K562 (cell line): ENCODE measurements at regions not wholly inside any gene's neighbourhood (a gene's known extent, or its start where the extent isn't known, plus 50 kb on each side); places are given as distances from the start of the nearest gene placed in this dataset.

ENCODE experiments used
- ATAC-seq: fragments of 200-7000 bp; cut with Tn5 transposase; 3 replicates; pipeline ENCODE4 v1.9.1; 2020; ENCODE audit warnings: moderate library complexity
- BruUV-seq: library from RNA; stranded (reverse); fragments of 400-500 nt; replicated peaks from 2 replicates; lab custom pipeline; 2021; lab: Mats Ljungman, UMichigan
- CTCF ChIA-PET: fragments of 300-600 bp; formaldehyde crosslinking; extraction: SDS; loops from one replicate; lab custom pipeline; 2021; ENCODE audit warnings: low intra/inter-chr PET ratio; lab: Yijun Ruan, JAX
- POLR2A ChIA-PET: fragments of 300-600, 350-650 bp; sonication (Branson Sonifier 250); formaldehyde crosslinking; extraction: SDS; loops from one replicate; lab custom pipeline; 2021; ENCODE audit warnings: antibody characterized with exemption, inconsistent platforms; lab: Yijun Ruan, JAX
- DNase-seq, 4 experiments: peaks; one replicate each; pipeline versions ENCODE4 v3.0.0 to v3.0.0-alpha.2; 2011 to 2018; ENCODE audit warnings: low spot score in 3 of 4, mixed read lengths in 3 of 4; ENCODE audit errors: extremely low read depth in 1 of 4
- FAIRE-seq: peaks from 2 replicates; lab custom pipeline; 2011; peaks lifted over from hg19 to GRCh38; lab: Jason Lieb, UNC
- H2AFZ ChIP-seq: 2 replicates; pipeline ENCODE4 v1.6.0; 2011; ENCODE audit warnings: low read depth, low read length, control low read depth, inconsistent platforms
- H3K27ac ChIP-seq: fragments of 200-600 bp; 3 replicates; pipeline ENCODE4 v1.8.0; 2011; ENCODE audit warnings: low read depth, mild to moderate bottlenecking, control low read depth, inconsistent platforms, low read length, moderate library complexity, mixed read lengths; ENCODE audit errors: extremely low read depth
- H3K27me3 ChIP-seq, 2 experiments: fragments of 300-600 bp in 1 of 2; 2 replicates in 1 of 2; 3 replicates in 1 of 2; pipeline versions ENCODE4 v1.6.0 to v1.8.0; 2011; ENCODE audit warnings: inconsistent platforms in 2 of 2, low read length in 2 of 2, mild to moderate bottlenecking in 1 of 2, mixed read lengths in 1 of 2, moderate library complexity in 1 of 2; ENCODE audit not compliant: control insufficient read depth in 2 of 2, insufficient read depth in 2 of 2
- H3K36me3 ChIP-seq: fragments of 300-600 bp; 3 replicates; pipeline ENCODE4 v1.8.0; 2011; ENCODE audit warnings: mild to moderate bottlenecking, low read length, inconsistent platforms; ENCODE audit not compliant: control insufficient read depth, insufficient read depth
- H3K4me1 ChIP-seq, 2 experiments: fragments of 200-600 bp in 1 of 2; replicated peaks in 1 of 2; 2 replicates in 1 of 2; 3 replicates in 1 of 2; pipeline versions ENCODE4 v1.5.1 to v1.8.0; 2011; ENCODE audit warnings: inconsistent platforms in 2 of 2, low read length in 2 of 2, mild to moderate bottlenecking in 1 of 2, mixed read lengths in 1 of 2, moderate library complexity in 1 of 2; ENCODE audit not compliant: control insufficient read depth in 2 of 2, insufficient read depth in 2 of 2
- H3K4me2 ChIP-seq: 2 replicates; pipeline ENCODE4 v1.6.1; 2011; ENCODE audit warnings: low read length, control low read depth, inconsistent platforms, mixed read lengths; ENCODE audit not compliant: insufficient read depth
- H3K4me3 ChIP-seq: fragments of 200-600 bp; sonication (generic), shearing (Covaris generic); 2 replicates; pipeline ENCODE4 v1.5.1; 2016; ENCODE audit warnings: control low read depth, inconsistent platforms
- H3K79me2 ChIP-seq: fragments of 200-600 bp; 3 replicates; pipeline ENCODE4 v1.8.0; 2011; ENCODE audit warnings: low read length, inconsistent platforms; ENCODE audit not compliant: control insufficient read depth, insufficient read depth
- H3K9ac ChIP-seq, 2 experiments: 2 replicates each; pipeline versions ENCODE4 v1.6.0 to v1.6.1; 2011; ENCODE audit warnings: low read depth in 2 of 2, low read length in 2 of 2, control low read depth in 1 of 2, inconsistent platforms in 1 of 2, mild to moderate bottlenecking in 1 of 2, mixed read lengths in 1 of 2; ENCODE audit not compliant: insufficient read depth in 1 of 2
- H3K9me1 ChIP-seq: one replicate; pipeline ENCODE4 v1.6.0; 2011; ENCODE audit warnings: inconsistent platforms, mild to moderate bottlenecking, low read length, moderate library complexity; ENCODE audit not compliant: control insufficient read depth, insufficient read depth
- H3K9me3 ChIP-seq: replicated peaks from 2 replicates; pipeline ENCODE4 v1.5.1; 2011; ENCODE audit warnings: low read depth, low read length, inconsistent platforms; ENCODE audit not compliant: control insufficient read depth, insufficient read depth
- H4K20me1 ChIP-seq: replicated peaks from 2 replicates; pipeline ENCODE4 v1.6.1; 2011; ENCODE audit warnings: low read length, inconsistent platforms, mixed read lengths; ENCODE audit not compliant: control insufficient read depth, insufficient read depth
- CUX1 ChIP-seq: fragments of 200-800 bp; sonication (Bioruptor generic); IDR thresholded peaks from 2 replicates; pipeline ENCODE4 v1.6.1; 2016; ENCODE audit warnings: missing genetic modification characterization, missing compliant biosample characterization
- E2F4 ChIP-seq: sonication (generic); formaldehyde crosslinking; IDR thresholded peaks from 2 replicates; pipeline ENCODE4 v1.8.0; 2022; ENCODE audit warnings: mild to moderate bottlenecking, low read depth, missing genetic modification reagents
- ELK1 ChIP-seq: sonication (generic); formaldehyde crosslinking; IDR thresholded peaks from 2 replicates; pipeline ENCODE4 v1.8.1; 2022; ENCODE audit warnings: missing genetic modification reagents
- HINFP ChIP-seq: fragments of 450-650 bp; conservative IDR thresholded peaks from 2 replicates; pipeline ENCODE4 v1.6.1; 2016; ENCODE audit warnings: missing genetic modification characterization, low read depth, mild to moderate bottlenecking, control low read depth, missing compliant biosample characterization
- NCOA4 ChIP-seq: fragments of 450-650 bp; IDR thresholded peaks from 2 replicates; pipeline ENCODE4 v1.6.1; 2018; ENCODE audit warnings: mild to moderate bottlenecking; ENCODE audit not compliant: partially characterized antibody
- NFE2L1 ChIP-seq: fragments of 450-650 bp; IDR thresholded peaks from 2 replicates; pipeline ENCODE4 v1.6.1; 2016; ENCODE audit warnings: missing genetic modification characterization, low read depth, mild to moderate bottlenecking, missing compliant biosample characterization, moderate library complexity, borderline replicate concordance
- NUFIP1 ChIP-seq: fragments of 450-650 bp; IDR thresholded peaks from 2 replicates; pipeline ENCODE4 v1.6.1; 2018; ENCODE audit not compliant: partially characterized antibody
- VEZF1 ChIP-seq: fragments of 200-800 bp; sonication (Bioruptor generic); IDR thresholded peaks from 2 replicates; pipeline ENCODE4 v1.6.1; 2017; ENCODE audit warnings: missing genetic modification characterization, missing compliant biosample characterization
- in situ Hi-C: fragments of 300-500 bp; cut with MboI; formaldehyde crosslinking; loops from 4 replicates; pipeline ENCODE4 v1.15.0; 2018; ENCODE audit warnings: inconsistent platforms, mixed read lengths
- intact Hi-C: fragments of 100-400 bp; cut with micrococcal nuclease; formaldehyde crosslinking; loops from 2 replicates; pipeline ENCODE4 v1.14.2; 2022

- TF ChIP-seq E2F4 (CRISPR knock-in tag): no peak
- TF ChIP-seq CUX1: no peak
Observed at GRCh38 chr4:59339631-59340030, 1860.5 kb upstream of the ADGRL3 start (continued).

- Histone ChIP-seq H3K9me1 (no peaks in the 10 kb centered on the region), H3K9ac (no peak overlapping the region), H2AFZ (no peak overlapping the region), H3K4me1 (no peaks in the 10 kb centered on the region), H3K4me2 (no peak overlapping the region), H3K27ac (no peak overlapping the region), H3K79me2 (no peaks in the 10 kb centered on the region), H3K4me3 (no peak overlapping the region), H3K9me3 (no peaks in the 10 kb centered on the region), H4K20me1 (no peaks in the 10 kb centered on the region), H3K27me3 (no peaks in the 10 kb centered on the region), H3K36me3 (no peaks in the 10 kb centered on the region)
- no peak for TF ChIP-seq NCOA4
- TF ChIP-seq NFE2L1 (tag): no peak
- no peak for TF ChIP-seq NUFIP1
- TF ChIP-seq HINFP (tag): no peak
- no peak for TF ChIP-seq ELK1 (CRISPR knock-in tag)
- no peak for TF ChIP-seq VEZF1 (CRISPR knock-in tag)
- POLR2A ChIA-PET: no interaction called here
- DNase-seq (no peak), FAIRE-seq (no peak), ATAC-seq (no peak)
- intact Hi-C loops: no loop called here
- BruUV-seq: no TSS peak
- CTCF ChIA-PET: no interaction called here
- in situ Hi-C loops: no loop called here
Observed at GRCh38 chr4:59341506-59341905, 1858.6 kb upstream of the ADGRL3 start.
